ENCODE measurements at regions not wholly inside any gene's neighbourhood (a gene's known extent, or its start where the extent isn't known, plus 50 kb on each side); places are given as distances from the start of the nearest gene placed in this dataset.

DNA sequence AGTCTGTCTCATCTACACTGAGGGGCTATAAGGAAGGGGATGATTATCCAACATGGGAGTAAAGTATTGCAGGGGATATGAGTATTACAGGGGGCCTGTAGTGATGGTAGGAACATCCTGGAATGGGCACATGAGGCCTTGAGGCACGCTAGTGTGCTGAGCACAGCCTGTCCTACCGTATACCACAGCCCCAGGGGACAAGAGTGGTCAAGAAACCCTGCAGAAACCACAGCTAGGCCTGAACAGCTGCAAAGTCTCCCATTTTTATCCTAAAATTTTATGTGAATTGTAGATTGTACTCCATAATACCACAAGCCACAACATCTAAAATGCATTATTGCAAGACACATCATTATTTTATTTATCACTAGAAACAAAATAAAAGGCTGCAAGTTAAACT, 136.3 kb upstream of the ASTN2 start:
- intact Hi-C loops (cut with DNase I): no loop called here
- no peak for DNase-seq (ENCODE audit: low spot score)

DNA sequence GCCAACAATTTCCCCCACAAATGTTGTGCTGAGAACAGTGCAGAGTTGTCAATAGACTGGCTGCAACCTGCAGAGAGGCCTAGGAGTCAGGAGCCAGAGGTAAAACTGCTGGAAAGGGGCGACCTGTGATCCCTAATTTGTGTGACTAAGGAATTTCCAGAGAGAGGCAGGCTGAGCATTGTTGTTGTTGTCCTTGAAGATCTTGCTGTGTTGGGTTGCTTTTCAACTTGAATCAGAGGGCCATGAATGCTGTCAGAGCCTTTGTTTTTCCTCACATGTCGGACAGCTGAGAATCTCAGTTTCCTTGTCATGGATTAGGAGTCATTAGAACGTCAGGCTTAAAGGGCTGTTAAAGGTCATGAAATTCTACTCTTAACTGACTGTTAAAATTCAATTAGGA, 134.6 kb upstream of the ASTN2 start:
- intact Hi-C loops (cut with DNase I): no loop called here
- no peak for DNase-seq (ENCODE audit: low spot score)

DNA sequence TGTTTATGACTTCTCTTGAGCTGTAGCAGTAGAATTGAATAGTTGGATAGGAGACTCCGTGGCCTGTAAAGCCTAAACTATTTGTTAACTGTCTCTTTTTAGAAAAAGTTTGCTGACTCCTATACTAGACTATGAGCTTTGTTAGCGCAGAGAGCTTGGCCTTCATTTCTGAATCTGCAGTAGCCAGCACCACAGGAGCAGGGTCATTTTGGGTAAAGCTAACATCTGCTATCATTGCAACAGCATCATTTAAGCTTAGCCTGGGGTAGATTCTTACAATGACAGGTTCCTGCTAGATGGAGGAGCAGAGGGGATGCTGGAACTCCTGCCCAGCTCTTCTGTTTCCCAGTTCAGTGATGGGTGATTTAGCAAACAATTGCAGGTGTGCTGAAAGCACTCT, 133.7 kb upstream of the ASTN2 start:
- DNase-seq (ENCODE audit: low spot score): no peak
- intact Hi-C loops (cut with DNase I): no loop called here

DNA sequence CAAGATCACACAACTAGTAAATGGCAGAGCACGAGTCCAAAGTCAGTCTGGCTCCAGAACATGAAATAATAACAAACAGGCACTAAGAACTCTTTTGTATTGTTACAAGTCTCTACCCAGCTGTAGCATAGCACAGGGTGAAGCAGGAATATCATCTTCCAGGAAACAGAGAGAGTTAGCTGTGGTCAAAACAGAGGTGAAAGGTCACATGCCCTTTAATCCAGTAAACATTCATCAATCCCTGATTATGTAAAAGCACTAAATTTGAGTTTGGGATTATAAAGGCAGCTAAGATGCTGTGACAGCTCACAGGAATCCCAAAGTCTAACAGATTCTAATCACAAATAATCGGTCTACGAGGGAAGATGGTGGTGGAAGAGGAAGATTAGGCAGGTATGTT, 133.0 kb upstream of the ASTN2 start:
- intact Hi-C loops (cut with DNase I): no loop called here
- DNase-seq (ENCODE audit: low spot score): no peak

DNA sequence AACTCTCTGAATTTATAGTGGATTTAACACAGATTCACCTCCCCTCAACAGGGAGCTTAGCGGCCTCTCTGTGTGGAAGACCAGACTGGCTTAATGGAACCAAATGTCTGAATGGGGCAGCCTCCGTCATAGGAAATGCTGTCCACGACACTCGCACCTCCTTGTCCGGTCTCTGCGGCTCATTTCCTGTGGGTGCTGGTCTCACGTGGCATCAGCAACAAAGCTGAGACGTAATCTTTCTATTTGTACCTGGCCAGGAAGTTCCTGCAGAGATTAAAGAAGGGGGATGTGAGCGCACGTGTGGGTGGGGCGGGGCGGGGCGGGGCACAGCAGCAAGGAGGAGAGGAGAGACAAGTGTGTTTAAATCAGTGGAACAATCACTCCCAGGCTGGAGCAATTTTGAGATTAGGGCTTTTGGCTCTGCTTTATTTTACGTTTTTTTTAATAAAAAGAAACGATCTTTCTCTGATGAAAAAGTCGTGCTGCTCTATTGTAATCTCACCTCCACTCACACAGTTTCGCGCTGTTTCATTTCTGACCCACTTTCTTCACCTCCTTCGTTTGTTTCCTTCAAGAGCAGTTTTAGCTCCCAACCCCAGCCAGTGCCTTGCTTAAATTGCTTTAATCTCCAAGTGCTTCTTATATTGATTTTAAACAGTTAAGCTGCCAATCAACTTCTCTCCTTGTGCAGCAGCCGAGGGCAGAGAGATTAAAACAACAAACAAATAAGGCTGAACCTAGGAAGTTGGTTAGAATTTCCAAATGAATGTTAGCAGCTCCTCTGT, 132.2 kb upstream of the ASTN2 start:
- DNase-seq (ENCODE audit: low spot score): no peak
- intact Hi-C loops (cut with DNase I): no loop called here

DNA sequence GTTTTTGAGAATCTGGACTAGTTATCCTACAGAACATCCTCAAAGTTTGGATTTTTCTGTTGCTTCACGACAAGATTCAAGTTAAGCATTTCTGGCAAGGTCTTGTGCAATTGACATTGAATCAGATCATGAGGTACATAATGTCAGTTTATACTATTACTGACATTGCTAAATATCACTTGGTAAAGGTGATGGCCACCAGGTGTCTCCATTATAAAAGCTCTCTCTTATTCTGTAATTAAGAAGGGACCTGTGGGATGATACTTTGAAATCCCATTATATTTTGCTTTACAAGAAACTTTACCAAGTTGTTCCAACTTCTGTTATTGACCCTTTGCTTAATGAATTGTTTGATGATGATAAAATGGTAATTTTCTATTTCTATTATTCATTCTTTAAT, 131.0 kb upstream of the ASTN2 start:
- intact Hi-C loops (cut with DNase I): no loop called here
- DNase-seq (ENCODE audit: low spot score): no peak

DNA sequence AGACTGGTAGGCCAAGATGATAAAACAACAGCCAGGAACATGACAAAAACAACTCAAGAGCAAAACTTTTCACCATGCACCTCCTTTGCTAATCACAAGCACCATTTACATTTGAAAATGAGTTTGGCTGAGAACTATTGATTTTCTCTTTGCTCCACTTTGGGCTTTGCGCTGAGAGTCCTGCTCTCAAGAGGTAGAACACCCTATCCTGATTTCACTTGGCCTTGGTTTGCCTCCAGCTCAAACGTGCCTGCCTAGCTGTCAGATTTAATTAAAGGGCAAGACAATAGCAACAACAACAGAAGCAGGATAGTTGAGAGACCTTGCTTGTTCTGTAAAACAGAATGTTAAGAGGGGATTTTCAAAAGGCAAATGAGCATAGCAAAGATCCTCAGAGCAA, 128.2 kb upstream of the ASTN2 start:
- intact Hi-C loops (cut with DNase I): no loop called here
- no peak for DNase-seq (ENCODE audit: low spot score)

DNA sequence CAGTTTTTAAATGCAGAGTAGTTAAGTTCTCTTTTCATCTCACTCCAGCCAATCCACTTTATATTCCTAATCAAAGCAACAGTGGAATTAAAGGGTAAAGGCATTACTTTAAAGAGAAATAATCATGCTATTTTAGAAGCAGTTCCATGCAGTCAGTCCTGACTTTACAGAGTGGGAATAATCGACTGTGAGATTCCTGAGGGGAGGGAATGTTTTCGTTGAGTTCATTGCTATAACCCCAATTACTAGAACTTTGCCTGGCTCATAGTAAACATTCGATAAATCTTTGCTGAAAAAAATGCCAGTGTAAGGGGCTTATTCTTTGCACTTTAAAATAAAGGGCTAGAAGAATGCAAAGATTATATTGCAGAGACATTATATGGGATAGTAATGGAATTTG, 127.2 kb upstream of the ASTN2 start:
- DNase-seq (ENCODE audit: low spot score): no peak
- intact Hi-C loops (cut with DNase I): no loop called here

DNA sequence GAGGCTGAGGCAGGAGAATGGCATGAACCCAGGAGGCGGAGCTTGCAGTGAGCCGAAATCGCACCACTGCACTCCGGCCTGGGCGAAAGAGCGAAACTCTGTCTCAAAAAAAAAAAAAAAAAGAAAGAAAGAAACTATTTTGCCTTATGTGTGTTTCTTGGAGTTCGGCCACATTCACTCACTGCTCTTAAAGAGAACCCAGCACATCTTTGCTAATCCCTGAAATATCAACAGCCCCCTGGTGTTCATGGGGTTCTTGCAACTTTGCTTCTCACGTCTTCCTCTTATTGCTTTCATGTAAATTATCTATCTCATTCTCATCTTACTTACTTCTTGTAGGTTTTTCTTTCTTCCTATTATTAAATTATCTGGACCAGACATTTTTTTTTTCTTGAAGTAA, 126.3 kb upstream of the ASTN2 start:
- intact Hi-C loops (cut with DNase I): no loop called here
- DNase-seq (ENCODE audit: low spot score): no peak

DNA sequence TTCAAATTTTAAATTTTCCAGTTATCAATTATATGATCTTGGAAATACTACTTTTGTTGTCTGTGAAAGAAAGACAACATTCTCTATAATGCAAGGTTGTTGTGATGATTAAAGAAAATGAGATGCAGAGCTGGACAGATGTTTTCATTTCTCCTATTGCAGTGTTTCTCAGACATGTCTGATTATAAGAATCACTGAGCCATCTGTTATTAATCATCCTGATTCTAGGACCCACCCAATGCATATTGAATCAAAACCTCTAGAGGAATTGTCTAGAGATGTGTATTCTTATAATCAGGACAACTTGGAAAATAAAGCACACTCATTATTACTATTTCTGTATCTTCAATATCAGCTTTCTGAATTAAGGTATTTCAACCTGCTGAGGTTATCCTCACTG, 121.1 kb upstream of the ASTN2 start:
- DNase-seq (ENCODE audit: low spot score): no peak
- intact Hi-C loops (cut with DNase I): no loop called here

DNA sequence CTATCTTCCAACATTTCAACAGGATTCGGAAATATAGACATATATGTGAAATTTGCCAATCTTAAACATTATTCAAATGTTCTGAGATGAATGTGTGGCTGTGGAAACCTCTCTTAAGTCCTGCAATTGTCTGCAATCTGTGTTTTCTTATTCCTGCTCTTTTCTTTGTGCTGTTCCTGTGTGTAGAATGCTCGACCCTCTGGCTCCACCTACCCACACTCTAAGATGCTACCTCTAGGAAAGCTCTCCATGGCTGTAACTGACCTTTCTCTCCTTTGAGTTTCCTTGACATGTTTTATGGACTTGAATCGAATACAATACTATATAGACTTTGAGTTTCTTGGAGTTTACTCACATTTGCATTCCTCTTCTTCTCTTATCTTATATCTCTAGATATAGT, 120.6 kb upstream of the ASTN2 start:
- DNase-seq (ENCODE audit: low spot score): no peak
- intact Hi-C loops (cut with DNase I): no loop called here

DNA sequence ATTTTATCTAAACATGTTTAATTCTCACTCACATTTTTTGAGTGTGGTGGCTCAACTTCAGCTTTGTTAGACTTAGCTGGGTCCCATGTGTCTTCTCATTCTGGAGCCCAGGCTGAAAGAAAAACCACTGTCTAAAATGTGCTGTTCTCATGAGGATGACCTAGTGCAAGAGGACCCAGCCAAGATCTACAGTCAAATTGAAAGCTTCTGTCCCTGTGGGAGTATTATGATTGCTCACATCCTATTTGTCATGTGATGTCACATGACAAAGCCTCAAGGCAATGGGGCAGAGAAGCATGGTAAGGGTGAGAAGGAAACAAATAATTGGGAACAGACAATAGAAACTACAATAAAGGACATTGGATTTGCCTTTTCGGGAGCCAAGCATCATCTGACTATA, 113.4 kb upstream of the ASTN2 start:
- no peak for DNase-seq (ENCODE audit: low spot score)
- intact Hi-C loops (cut with DNase I): no loop called here

DNA sequence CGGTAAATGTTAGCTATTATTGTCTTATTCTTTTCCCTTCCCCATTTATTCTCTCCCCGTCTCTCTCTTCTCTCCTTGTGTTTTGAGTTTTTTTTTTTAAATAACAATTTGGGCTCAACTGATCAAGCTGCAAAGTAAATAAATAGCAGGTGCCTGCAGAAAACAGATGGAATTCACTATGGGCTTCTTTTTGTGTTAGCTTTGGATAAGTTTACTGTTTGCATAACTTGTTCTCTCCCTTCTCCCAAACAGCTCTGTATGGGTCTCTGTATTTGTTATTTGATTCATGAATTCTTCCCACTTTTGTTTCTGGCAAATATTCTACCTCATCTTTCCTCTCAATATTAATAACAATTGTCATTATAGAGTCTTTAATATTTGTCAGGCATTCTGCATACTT, 111.8 kb upstream of the ASTN2 start:
- DNase-seq (ENCODE audit: low spot score): no peak
- intact Hi-C loops (cut with DNase I): no loop called here

DNA sequence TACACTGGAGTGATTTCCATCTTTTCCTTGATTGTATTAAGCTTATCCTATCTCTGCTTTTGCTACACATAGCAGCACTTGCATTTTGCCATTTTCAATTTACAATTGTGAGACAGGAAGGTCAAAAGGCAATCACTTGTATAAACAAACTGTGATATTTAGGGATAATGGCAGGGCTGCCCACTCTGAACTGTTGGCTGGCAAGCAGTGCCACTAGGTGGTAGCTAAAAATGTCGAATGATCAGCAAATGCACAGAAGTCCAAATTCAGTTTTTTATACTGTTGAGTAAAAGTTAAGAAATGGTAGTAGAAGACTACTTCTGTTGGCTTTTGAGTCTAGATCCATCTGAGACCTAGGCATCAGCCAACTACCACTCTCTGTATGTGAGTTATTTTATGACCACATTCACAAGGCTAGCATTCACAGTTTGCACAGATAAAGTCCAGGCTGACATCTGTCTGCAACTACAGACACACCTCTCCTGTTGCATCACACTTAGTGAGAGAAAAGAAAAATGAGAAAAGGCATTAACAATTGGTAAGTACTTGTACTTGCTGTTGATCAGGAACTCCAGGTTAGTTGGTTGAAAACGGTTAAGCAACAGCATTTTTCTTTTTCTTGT, 108.8 kb upstream of the ASTN2 start:
- intact Hi-C loops (cut with DNase I): no loop called here
- DNase-seq (ENCODE audit: low spot score): no peak

DNA sequence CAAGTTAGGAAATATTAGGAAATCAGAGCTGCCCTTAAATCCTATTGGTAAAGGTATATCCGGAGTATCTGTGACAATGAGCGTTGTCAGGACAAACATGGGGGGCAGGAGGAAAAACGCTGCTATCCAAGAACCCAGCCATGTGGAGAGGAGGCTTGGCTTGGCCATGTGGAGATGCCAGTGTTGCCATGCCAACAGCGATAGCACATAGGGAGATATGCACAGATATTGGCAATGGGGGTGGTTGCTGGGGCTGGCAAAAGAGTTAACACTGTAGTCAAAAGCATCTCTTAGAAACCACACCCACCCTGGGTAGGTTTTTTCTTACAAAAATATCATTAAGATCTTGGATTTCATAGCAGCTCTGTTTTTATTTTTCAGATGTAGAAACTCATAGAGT, 106.4 kb upstream of the ASTN2 start:
- intact Hi-C loops (cut with DNase I): no loop called here
- no peak for DNase-seq (ENCODE audit: low spot score)

DNA sequence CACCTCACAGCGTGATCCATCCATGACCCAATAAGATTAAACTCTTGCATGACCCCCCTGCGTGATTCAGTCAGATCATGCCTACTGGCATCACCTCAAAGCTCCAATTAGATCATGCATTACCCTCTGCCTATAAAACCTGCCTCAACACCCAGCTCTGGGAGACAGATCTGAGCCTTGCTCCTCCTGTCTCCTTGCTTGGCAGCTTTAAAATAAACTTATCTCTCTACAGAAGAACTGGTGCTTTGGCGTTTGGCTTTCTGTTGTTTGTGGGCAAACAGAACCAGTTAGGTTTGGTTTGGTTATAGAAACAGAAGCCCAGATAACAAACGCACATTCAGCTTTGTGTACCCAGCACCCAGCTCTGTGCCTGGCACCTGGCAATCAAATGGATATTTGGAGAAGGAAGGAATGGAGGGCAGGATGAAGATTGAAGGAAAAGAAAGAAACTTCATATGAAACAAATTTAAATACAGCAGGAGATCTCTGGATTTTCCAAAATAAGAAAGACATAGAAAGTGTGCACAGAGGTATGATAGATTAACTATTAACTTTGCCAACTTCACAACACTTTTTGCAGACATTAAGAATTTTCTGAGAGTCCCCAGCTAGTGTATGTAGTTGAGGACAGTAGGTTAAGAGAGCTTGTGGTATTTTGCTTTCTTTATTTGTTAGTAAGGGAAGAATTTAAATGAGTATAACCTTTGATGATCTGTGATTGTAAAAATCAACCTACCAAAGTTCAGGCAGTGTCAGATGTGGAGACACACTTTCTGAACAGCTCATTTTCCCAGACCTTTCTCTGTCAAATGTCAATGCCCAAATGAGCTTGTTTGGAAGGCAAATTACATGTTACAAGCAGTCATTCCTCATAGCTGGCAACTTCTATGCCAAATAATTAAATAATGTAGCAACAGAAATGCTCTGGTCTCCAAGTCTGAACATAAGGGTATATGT, 102.1 kb upstream of the ASTN2 start:
- DNase-seq (ENCODE audit: low spot score): no peak
- intact Hi-C loops (cut with DNase I): no loop called here

DNA sequence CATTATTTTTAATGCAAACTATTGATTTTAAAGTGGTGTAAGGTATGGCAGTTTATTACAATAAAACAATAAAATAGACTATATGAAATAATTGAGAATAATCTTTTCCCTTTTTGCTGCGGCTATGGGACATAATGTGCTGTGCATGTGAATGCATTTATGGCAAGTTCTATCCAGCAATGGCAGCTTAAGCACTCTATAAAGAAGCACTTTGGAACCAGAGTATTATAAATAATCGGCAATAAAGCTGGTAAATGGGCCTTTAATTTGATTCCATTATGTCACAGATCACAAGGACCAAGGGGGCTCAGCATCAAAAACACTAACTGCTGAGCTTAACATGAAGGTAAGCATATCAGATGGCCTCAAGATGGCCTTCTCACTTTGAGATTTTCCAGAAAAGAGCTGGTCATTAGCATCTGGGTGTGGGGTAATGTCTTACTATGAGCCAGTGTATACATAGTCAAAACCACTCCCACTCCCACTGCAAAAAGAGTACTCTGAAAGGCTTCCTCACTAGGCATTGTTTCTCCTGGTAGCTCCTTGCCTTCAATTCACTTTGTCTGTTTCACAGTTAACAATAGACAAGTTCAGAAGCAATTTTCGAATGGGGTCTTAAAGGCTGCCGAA, 97.1 kb upstream of the ASTN2 start:
- intact Hi-C loops (cut with DNase I): no loop called here
- DNase-seq (ENCODE audit: low spot score): no peak

DNA sequence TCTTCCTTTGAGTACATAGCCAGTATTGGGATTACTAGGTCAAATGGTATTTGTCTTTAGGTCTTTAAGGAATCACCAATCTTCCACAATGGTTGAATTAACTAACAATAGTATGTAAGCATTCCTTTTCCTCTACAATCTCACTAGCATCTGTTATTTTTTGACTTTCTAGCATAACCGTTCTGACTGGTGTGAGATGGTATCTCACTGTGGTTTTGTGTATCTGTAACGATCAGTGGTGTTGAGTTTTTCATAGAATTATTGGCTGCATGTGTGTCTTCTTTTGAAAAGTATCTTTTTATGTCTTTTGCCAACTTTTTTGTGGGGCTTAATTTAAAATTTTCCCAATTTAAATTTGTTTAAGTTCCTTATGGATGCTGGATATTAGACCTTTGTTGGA, 81.5 kb upstream of the ASTN2 start:
- no peak for DNase-seq (ENCODE audit: low spot score)
- intact Hi-C loops (cut with DNase I): no loop called here

DNA sequence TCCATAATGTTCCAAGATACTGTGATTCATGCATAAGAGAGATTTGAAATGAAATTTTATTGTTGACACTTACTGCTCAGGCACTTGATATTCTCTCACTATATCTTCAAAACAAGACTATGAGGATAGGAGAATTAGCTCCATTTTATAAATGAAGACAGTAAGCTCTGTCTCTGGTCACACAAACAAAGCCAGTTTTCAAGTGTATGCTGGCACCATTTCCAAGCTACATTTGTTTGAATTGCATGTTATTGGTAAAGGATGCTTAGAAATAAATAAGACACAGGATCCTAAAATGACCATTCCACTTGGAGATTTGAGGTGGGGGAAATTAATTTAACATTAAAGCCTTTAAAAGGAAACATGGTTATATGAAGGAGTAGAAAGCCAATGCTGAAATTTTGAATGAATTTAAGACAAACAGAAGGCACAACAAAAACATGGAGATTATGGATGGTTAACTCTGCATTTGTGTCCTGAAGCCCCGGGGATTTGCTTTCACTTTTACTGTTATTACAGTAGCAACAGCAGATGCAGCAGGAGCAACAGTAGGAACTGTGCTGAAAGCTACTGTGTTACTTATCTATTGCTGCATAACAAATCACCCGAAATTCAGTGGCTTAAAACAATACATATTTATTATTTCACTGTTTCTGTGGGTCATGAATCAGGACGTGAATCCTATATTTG, 79.7 kb upstream of the ASTN2 start:
- DNase-seq (ENCODE audit: low spot score): no peak
- intact Hi-C loops (cut with DNase I): no loop called here

DNA sequence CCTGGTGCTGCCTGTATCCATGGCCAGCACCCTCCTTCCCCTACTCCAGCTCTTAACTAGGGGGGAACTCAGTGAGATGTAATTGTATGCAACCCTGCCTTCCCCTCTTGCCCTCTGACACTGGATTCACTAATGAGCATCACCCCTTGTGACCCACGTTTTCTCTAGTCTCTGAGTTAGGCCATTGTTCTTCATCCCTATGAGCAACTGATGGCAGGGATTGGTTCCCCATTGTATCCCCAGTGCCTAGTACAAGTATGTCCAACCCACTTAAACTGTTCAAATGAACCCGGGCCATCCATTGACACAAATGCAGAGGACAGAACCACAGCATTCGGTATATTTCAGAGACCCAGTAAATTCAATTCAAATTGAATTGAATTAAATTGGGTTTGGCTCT, 77.6 kb upstream of the ASTN2 start:
- no peak for DNase-seq (ENCODE audit: low spot score)
- intact Hi-C loops (cut with DNase I): no loop called here

Measured in cardiac septum (tissue), 1 donor.